ENCODE measurements at regions not wholly inside any gene's neighbourhood (a gene's known extent, or its start where the extent isn't known, plus 50 kb on each side); places are given as distances from the start of the nearest gene placed in this dataset.

- TF ChIP-seq ZBTB4 (CRISPR knock-in tag; IDR thresholded peaks at IDR 0.05) (no peak), CBFB (IDR thresholded peaks at IDR 0.05; ENCODE audit: low read depth) (no peak), SP1 (IDR thresholded peaks at IDR 0.05; ENCODE audit: low read depth, low read length) (no peak), NR2C1 (IDR thresholded peaks at IDR 0.05) (no peak), SMAD5 (IDR thresholded peaks at IDR 0.05; ENCODE audit: low read depth) (no peak)
These were observed 243.7 kb downstream of the C12orf75 start (continued) for GRCh38 chr12:105574056-105574715.

GRCh38 chr12:105575235-105575634 lies 244.7 kb downstream of the C12orf75 start:
- WGBS (ENCODE audit: insufficient coverage, insufficient replicate concordance, low lambda C conversion rate, missing lambda C conversion rate): 17% methylated on average over 2 of the region's 2 CpGs
- no peak for FAIRE-seq
- SMC1A ChIA-PET (ENCODE audit: uncharacterized antibody, unreplicated experiment): no interaction called here
- intact Hi-C loops (cut with micrococcal nuclease; ENCODE audit: unreplicated experiment) (no loop called here), in situ Hi-C loops (cut with MboI) (no loop called here)
- H3K4me1 ChIP-seq (ENCODE audit: control insufficient read depth, insufficient read depth, low read length): no peaks in the 10 kb centered on the region
- H3K27ac ChIP-seq (ENCODE audit: control insufficient read depth, insufficient read depth): no peak overlapping the region
- no peak overlapping the region for H3K4me3 ChIP-seq
- no peak for ATAC-seq
- CTCF ChIA-PET: interaction anchor here (0.7 kb wide), 1 partner anchor 154 kb away, joined by 3 read pairs; no protein-coding TSS in a partner anchor
- RAD21 ChIA-PET (ENCODE audit: unreplicated experiment): no interaction called here
- no peaks in the 10 kb centered on the region for H3K79me2 ChIP-seq (ENCODE audit: control insufficient read depth, insufficient read depth, low read length)
- no peak overlapping the region for H2AFZ ChIP-seq (ENCODE audit: control insufficient read depth, low read depth, low read length)
- no peak for DNase-seq (ENCODE audit: low read depth, low spot score)
- no peaks in the 10 kb centered on the region for H3K9me3 ChIP-seq (replicated peaks; ENCODE audit: control insufficient read depth, insufficient read depth, low read length)
- POLR2A ChIA-PET: no interaction called here
- no peak overlapping the region for H3K4me2 ChIP-seq (ENCODE audit: control insufficient read depth, insufficient read depth)
- no peaks in the 10 kb centered on the region for H3K36me3 ChIP-seq (ENCODE audit: control insufficient read depth in 2 of 2, insufficient read depth in 2 of 2, low read length in 1 of 2)
- BruUV-seq (replicated peaks): no TSS peak
- no peaks in the 10 kb centered on the region for H4K20me1 ChIP-seq (ENCODE audit: control insufficient read depth, insufficient read depth)
- no peaks in the 10 kb centered on the region for H3K27me3 ChIP-seq (replicated peaks in 1 of 2; ENCODE audit: control insufficient read depth in 2 of 2, insufficient read depth in 2 of 2, low read length in 1 of 2)
- no peak overlapping the region for H3K9ac ChIP-seq (ENCODE audit: control insufficient read depth, insufficient read depth, low read length)
- TF ChIP-seq BCLAF1 (IDR thresholded peaks at IDR 0.05) (no peak), RB1 (IDR thresholded peaks at IDR 0.05; ENCODE audit: borderline replicate concordance) (no peak), TCF3 (IDR thresholded peaks at IDR 0.05; ENCODE audit: borderline replicate concordance, insufficient read depth, low read depth, low read length) (no peak), ZNF207 (IDR thresholded peaks at IDR 0.05; ENCODE audit: borderline replicate concordance) (no peak), POLR2AphosphoS5 (IDR thresholded peaks at IDR 0.05; ENCODE audit: low read length) (no peak), ZNF687 (IDR thresholded peaks at IDR 0.05) (no peak), BHLHE40 (IDR thresholded peaks at IDR 0.05; ENCODE audit: borderline replicate concordance in 1 of 2, low read depth in 2 of 2, low read length in 1 of 2) (no peak)
